ENCODE measurements at regions not wholly inside any gene's neighbourhood (a gene's known extent, or its start where the extent isn't known, plus 50 kb on each side); places are given as distances from the start of the nearest gene placed in this dataset.

- TF ChIP-seq, protein P1, sequence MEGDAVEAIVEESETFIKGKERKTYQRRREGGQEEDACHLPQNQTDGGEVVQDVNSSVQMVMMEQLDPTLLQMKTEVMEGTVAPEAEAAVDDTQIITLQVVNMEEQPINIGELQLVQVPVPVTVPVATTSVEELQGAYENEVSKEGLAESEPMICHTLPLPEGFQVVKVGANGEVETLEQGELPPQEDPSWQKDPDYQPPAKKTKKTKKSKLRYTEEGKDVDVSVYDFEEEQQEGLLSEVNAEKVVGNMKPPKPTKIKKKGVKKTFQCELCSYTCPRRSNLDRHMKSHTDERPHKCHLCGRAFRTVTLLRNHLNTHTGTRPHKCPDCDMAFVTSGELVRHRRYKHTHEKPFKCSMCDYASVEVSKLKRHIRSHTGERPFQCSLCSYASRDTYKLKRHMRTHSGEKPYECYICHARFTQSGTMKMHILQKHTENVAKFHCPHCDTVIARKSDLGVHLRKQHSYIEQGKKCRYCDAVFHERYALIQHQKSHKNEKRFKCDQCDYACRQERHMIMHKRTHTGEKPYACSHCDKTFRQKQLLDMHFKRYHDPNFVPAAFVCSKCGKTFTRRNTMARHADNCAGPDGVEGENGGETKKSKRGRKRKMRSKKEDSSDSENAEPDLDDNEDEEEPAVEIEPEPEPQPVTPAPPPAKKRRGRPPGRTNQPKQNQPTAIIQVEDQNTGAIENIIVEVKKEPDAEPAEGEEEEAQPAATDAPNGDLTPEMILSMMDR (IDR thresholded peaks at IDR 0.05; ENCODE audit: insufficient read depth, low read depth, low read length), result no peak
- CTCF ChIA-PET, result interaction anchor here (1.1 kb wide), 1 partner anchor 393 kb away, joined by 4 read pairs; no protein-coding TSS in a partner anchor
- no peaks in the 10 kb centered on the region for H3K36me3 ChIP-seq (ENCODE audit: control insufficient read depth, insufficient read depth, low read length)
- POLR2A ChIA-PET, result no interaction called here
- H3K27me3 ChIP-seq (ENCODE audit: control insufficient read depth, insufficient read depth, low read length), result peaks cover 7% of the 10 kb centered on the region
- no peak for DNase-seq (ENCODE audit: low read depth)
- no peak overlapping the region for H3K4me3 ChIP-seq (ENCODE audit: low read depth, low read length)
Measured at GRCh38 chr13:44044547-44045179, 165.0 kb downstream of the LACC1 start.

DNA sequence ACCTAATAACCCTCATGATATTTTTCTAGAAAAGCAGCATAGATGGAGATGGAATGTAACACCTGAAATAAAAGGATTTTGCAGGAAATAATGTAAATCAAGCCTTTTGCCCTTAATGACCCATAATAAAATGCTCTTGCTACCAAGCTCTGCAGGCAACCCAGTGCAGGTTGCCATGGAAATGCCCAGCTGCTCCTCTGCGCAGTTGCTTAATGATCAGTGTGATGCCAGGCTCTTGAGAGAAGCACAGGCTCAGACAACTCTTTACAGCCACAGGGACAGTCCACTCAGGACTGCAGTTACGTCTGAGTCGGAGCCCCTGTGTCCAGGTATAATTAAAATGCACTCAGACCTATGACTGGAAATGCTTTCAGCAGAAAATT, 165.5 kb downstream of the LACC1 start:
- peaks cover 9% of the 10 kb centered on the region for H3K27me3 ChIP-seq (ENCODE audit: control insufficient read depth, insufficient read depth, low read length)
- no peak overlapping the region for H3K4me3 ChIP-seq (ENCODE audit: low read depth, low read length)
- ChIA-PET POLR2A (no interaction called here), CTCF (interaction anchor here (1.0 to 1.1 kb wide), 2 partner anchors 137 to 392 kb away, joined by 3 to 4 read pairs; no protein-coding TSS in a partner anchor)
- TF ChIP-seq, protein P1 (IDR thresholded peaks at IDR 0.05; ENCODE audit: insufficient read depth, low read depth, low read length), result no peak
- no peaks in the 10 kb centered on the region for H3K36me3 ChIP-seq (ENCODE audit: control insufficient read depth, insufficient read depth, low read length)
- no peak for DNase-seq (ENCODE audit: low read depth)

- Histone ChIP-seq H3K36me3 (ENCODE audit: control insufficient read depth, insufficient read depth, low read length) (no peaks in the 10 kb centered on the region), H3K4me3 (ENCODE audit: low read depth, low read length) (no peak overlapping the region), H3K27me3 (ENCODE audit: control insufficient read depth, insufficient read depth, low read length) (peaks cover 9% of the 10 kb centered on the region)
- POLR2A ChIA-PET, result no interaction called here
- CTCF ChIA-PET, result interaction anchor here (1.4 to 2.8 kb wide), 2 partner anchors 138 to 391 kb away, joined by 8 to 13 read pairs; no protein-coding TSS in a partner anchor
- no peak for DNase-seq (ENCODE audit: low read depth)
- TF ChIP-seq, protein P1 (IDR thresholded peaks at IDR 0.05; ENCODE audit: insufficient read depth, low read depth, low read length), result no peak
Measured at GRCh38 chr13:44046428-44046827, 166.7 kb downstream of the LACC1 start.

GRCh38 chr13:44048326-44048725, 168.6 kb downstream of the LACC1 start:
- DNase-seq (ENCODE audit: low read depth), result no peak
- peaks cover 9% of the 10 kb centered on the region for H3K27me3 ChIP-seq (ENCODE audit: control insufficient read depth, insufficient read depth, low read length)
- no peak overlapping the region for H3K4me3 ChIP-seq (ENCODE audit: low read depth, low read length)
- TF ChIP-seq, protein P1 (IDR thresholded peaks at IDR 0.05; ENCODE audit: insufficient read depth, low read depth, low read length), result no peak
- H3K36me3 ChIP-seq (ENCODE audit: control insufficient read depth, insufficient read depth, low read length), result no peaks in the 10 kb centered on the region
- ChIA-PET CTCF (interaction anchor here (0.6 to 2.8 kb wide), 4 partner anchors 89 to 391 kb away, joined by 3 to 13 read pairs (median 4); no protein-coding TSS in a partner anchor), POLR2A (no interaction called here)

- no peak for DNase-seq (ENCODE audit: low read depth)
- TF ChIP-seq, protein P1 (IDR thresholded peaks at IDR 0.05; ENCODE audit: insufficient read depth, low read depth, low read length), result no peak
- H3K27me3 ChIP-seq (ENCODE audit: control insufficient read depth, insufficient read depth, low read length), result peaks cover 9% of the 10 kb centered on the region
- ChIA-PET POLR2A (no interaction called here), CTCF (interaction anchor here (1.0 to 2.8 kb wide), 4 partner anchors 141 to 389 kb away, joined by 4 to 28 read pairs (median 12); no protein-coding TSS in a partner anchor)
- no peaks in the 10 kb centered on the region for H3K36me3 ChIP-seq (ENCODE audit: control insufficient read depth, insufficient read depth, low read length)
- no peak overlapping the region for H3K4me3 ChIP-seq (ENCODE audit: low read depth, low read length)
Measured at GRCh38 chr13:44049081-44049945, 169.6 kb downstream of the LACC1 start.

Data from BJ (cell line).